Stimulated activated CD4-positive, alpha-beta T cell treated with anti-CD3 and anti-CD28 coated beads, Interleukin-12 subunit alpha, Interleukin-12 subunit beta, amount 100 ng/mL, for 4 hours (primary cell): ENCODE measurements at regions not wholly inside any gene's neighbourhood (a gene's known extent, or its start where the extent isn't known, plus 50 kb on each side); places are given as distances from the start of the nearest gene placed in this dataset.
"Not testable (repeated sequence)": the region's sequence is repeated elsewhere in the genome, so short reads cannot be mapped to it uniquely, and the experiment has no call there.

Experiments
- DNase-seq: peaks from one replicate; pipeline ENCODE4 v3.0.0-alpha.2; 2020

- no peak for DNase-seq
Measured at GRCh38 chr6:85004361-85004995, 240.1 kb upstream of the TBX18 start.

GRCh38 chr6:85002847-85003246 is 238.4 kb upstream of the TBX18 start:
- DNase-seq = no peak

- no peak for DNase-seq
Measured at GRCh38 chr6:85000001-85000400, 235.6 kb upstream of the TBX18 start.

GRCh38 chr6:84998223-84998622 is 233.8 kb upstream of the TBX18 start:
- DNase-seq = no peak

GRCh38 chr6:84988766-84989165 is 224.4 kb upstream of the TBX18 start:
- DNase-seq = not testable (repeated sequence)

GRCh38 chr6:84985490-84985889 is 221.1 kb upstream of the TBX18 start:
- not testable (repeated sequence) for DNase-seq

- no peak for DNase-seq
Measured at GRCh38 chr6:84979541-84979940, 215.1 kb upstream of the TBX18 start.

- no peak for DNase-seq
Measured at GRCh38 chr6:84977363-84977705, 212.9 kb upstream of the TBX18 start.

GRCh38 chr6:84976526-84977362 is 212.3 kb upstream of the TBX18 start:
- DNase-seq = no peak

- no peak for DNase-seq
Measured at GRCh38 chr6:84975316-84975715, 210.9 kb upstream of the TBX18 start.

GRCh38 chr6:84973606-84974005 is 209.2 kb upstream of the TBX18 start:
- no peak for DNase-seq

GRCh38 chr6:84967965-84968364 is 203.6 kb upstream of the TBX18 start:
- no peak for DNase-seq

GRCh38 chr6:84967389-84967788 is 203.0 kb upstream of the TBX18 start:
- DNase-seq = no peak

GRCh38 chr6:84953111-84953755 is 188.8 kb upstream of the TBX18 start:
- no peak for DNase-seq

- not testable (repeated sequence) for DNase-seq
Measured at GRCh38 chr6:84944926-84945325, 180.5 kb upstream of the TBX18 start.

- DNase-seq = no peak
Measured at GRCh38 chr6:84943905-84944304, 179.5 kb upstream of the TBX18 start.

- DNase-seq = not testable (repeated sequence)
Measured at GRCh38 chr6:84941609-84942008, 177.2 kb upstream of the TBX18 start.

- no peak for DNase-seq
Measured at GRCh38 chr6:84929212-84929611, 164.8 kb upstream of the TBX18 start.

GRCh38 chr6:84927551-84927950 is 163.2 kb upstream of the TBX18 start:
- DNase-seq = no peak

- no peak for DNase-seq
Measured at GRCh38 chr6:84926189-84927155, 162.1 kb upstream of the TBX18 start.

- DNase-seq = no peak
Measured at GRCh38 chr6:84921891-84922290, 157.5 kb upstream of the TBX18 start.

- DNase-seq = no peak
Measured at GRCh38 chr6:84920021-84920420, 155.6 kb upstream of the TBX18 start.

GRCh38 chr6:84916704-84917103 is 152.3 kb upstream of the TBX18 start:
- DNase-seq = no peak
